ENCODE measurements at regions not wholly inside any gene's neighbourhood (a gene's known extent, or its start where the extent isn't known, plus 50 kb on each side); places are given as distances from the start of the nearest gene placed in this dataset.

DNA sequence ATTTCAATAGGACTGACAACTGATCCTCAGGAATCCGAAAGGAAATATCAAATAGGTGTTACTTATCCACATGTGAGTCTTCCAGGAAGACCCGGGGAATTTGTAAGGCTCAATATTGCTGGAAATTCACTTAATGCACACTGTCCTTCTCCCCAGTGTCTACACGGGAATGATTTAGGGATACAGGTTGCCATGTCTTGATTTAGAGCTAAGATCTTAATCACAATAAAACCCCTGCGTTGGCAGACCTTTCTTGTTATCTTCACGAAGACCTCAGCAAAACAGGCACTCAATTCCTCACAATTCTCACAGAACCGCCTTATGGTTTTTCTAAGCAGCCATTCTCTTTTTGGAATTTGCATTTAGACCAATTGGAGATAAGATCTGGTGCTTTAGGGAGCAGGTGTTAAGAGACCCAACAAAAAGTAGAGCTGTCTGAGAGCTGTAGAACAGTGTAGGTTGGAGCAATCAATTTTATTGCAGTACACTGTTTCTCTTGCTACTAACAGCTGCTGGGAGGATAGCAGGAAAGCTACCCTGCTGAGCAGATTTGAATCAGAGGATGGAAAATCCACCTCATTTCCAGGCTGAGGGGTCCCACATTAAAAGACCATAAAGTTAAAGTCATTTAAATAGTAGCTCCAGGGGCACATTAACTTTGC lies 925.7 kb downstream of the EPHA3 start:
- TF ChIP-seq, protein P1, sequence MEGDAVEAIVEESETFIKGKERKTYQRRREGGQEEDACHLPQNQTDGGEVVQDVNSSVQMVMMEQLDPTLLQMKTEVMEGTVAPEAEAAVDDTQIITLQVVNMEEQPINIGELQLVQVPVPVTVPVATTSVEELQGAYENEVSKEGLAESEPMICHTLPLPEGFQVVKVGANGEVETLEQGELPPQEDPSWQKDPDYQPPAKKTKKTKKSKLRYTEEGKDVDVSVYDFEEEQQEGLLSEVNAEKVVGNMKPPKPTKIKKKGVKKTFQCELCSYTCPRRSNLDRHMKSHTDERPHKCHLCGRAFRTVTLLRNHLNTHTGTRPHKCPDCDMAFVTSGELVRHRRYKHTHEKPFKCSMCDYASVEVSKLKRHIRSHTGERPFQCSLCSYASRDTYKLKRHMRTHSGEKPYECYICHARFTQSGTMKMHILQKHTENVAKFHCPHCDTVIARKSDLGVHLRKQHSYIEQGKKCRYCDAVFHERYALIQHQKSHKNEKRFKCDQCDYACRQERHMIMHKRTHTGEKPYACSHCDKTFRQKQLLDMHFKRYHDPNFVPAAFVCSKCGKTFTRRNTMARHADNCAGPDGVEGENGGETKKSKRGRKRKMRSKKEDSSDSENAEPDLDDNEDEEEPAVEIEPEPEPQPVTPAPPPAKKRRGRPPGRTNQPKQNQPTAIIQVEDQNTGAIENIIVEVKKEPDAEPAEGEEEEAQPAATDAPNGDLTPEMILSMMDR (IDR thresholded peaks at IDR 0.05) = no peak
- no peak for TF ChIP-seq POLR2A (IDR thresholded peaks at IDR 0.05)
